PFSK-1 (cell line): ENCODE measurements at regions not wholly inside any gene's neighbourhood (a gene's known extent, or its start where the extent isn't known, plus 50 kb on each side); places are given as distances from the start of the nearest gene placed in this dataset.

Experiments
- FOXP2 ChIP-seq: optimal IDR thresholded peaks from 2 replicates; pipeline ENCODE3; 2011; ENCODE audit warnings: borderline replicate concordance, control low read depth, inconsistent platforms; ENCODE audit not compliant: insufficient read depth; ENCODE audit errors: extremely low read length, extremely low read depth
- POLR2AphosphoS5 ChIP-seq: IDR thresholded peaks from 2 replicates; pipeline ENCODE4 v1.6.1; 2012; ENCODE audit warnings: low read depth, mild to moderate bottlenecking, control low read depth, low read length, moderate library complexity
- SIN3A ChIP-seq: IDR thresholded peaks from 2 replicates; pipeline ENCODE4 v1.6.1; 2012; ENCODE audit warnings: mild to moderate bottlenecking, low read length, moderate library complexity, borderline replicate concordance; ENCODE audit not compliant: insufficient read depth
- TAF1 ChIP-seq: IDR thresholded peaks from 2 replicates; pipeline ENCODE4 v1.6.1; 2012; ENCODE audit warnings: low read length, control low read depth, borderline replicate concordance; ENCODE audit not compliant: insufficient read depth
- TF ChIP-seq, protein P1 (sequence below), 2 experiments: IDR thresholded peaks; 2 replicates each; pipeline versions ENCODE4 v1.6.1 to v1.8.0; 2011 to 2012; ENCODE audit warnings: low read depth in 2 of 2, low read length in 2 of 2, control low read depth in 1 of 2, inconsistent platforms in 1 of 2, mild to moderate bottlenecking in 1 of 2, moderate library complexity in 1 of 2; ENCODE audit not compliant: insufficient read depth in 1 of 2

DNA sequence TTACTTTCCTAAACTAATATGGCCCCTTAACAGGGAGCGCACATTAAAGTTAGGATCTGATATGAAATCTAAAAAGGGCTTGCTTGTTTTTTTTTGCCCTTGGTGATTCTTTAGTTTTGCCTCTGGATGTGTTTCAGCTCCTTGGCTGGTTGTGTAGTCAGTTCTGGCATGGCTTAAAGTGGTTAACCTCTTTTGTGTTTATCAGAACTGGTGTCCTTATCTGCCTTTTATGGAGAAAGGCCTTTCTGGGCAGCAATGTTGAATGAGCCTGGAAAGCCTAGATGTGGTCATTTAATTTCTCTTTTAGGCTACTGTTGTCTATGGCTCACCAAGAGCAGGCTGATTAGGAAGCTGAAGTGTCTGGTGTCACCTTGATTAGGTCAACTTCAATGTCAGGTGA, 254.5 kb upstream of the ROPN1 start:
- TF ChIP-seq POLR2AphosphoS5 (no peak), TAF1 (no peak), FOXP2 (no peak), SIN3A (no peak)
- TF ChIP-seq, protein P1, sequence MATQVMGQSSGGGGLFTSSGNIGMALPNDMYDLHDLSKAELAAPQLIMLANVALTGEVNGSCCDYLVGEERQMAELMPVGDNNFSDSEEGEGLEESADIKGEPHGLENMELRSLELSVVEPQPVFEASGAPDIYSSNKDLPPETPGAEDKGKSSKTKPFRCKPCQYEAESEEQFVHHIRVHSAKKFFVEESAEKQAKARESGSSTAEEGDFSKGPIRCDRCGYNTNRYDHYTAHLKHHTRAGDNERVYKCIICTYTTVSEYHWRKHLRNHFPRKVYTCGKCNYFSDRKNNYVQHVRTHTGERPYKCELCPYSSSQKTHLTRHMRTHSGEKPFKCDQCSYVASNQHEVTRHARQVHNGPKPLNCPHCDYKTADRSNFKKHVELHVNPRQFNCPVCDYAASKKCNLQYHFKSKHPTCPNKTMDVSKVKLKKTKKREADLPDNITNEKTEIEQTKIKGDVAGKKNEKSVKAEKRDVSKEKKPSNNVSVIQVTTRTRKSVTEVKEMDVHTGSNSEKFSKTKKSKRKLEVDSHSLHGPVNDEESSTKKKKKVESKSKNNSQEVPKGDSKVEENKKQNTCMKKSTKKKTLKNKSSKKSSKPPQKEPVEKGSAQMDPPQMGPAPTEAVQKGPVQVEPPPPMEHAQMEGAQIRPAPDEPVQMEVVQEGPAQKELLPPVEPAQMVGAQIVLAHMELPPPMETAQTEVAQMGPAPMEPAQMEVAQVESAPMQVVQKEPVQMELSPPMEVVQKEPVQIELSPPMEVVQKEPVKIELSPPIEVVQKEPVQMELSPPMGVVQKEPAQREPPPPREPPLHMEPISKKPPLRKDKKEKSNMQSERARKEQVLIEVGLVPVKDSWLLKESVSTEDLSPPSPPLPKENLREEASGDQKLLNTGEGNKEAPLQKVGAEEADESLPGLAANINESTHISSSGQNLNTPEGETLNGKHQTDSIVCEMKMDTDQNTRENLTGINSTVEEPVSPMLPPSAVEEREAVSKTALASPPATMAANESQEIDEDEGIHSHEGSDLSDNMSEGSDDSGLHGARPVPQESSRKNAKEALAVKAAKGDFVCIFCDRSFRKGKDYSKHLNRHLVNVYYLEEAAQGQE (IDR thresholded peaks at IDR 0.05; ENCODE audit: insufficient read depth in 1 of 2, low read depth in 2 of 2, low read length in 2 of 2) = no peak

DNA sequence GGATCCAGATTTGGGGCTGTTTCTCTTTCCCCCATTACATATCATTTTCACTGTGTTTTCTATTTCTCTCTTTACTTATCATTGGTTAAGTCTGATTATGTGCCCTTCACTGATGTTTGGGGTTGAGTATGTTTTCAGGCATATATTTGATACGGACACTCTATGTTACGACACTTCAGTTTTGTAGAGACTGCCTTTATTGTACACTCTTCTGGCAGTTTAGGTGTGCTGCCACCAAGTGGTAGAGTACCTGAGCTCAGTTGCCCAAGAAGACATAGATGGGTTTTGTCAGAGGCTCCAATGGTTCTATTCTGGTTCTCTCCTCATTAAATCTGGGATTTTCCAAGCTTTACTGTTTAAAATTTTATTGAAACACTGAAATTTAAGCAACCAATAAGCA, 255.0 kb upstream of the ROPN1 start:
- no peak for TF ChIP-seq SIN3A
- TF ChIP-seq FOXP2 = no peak
- TF ChIP-seq, protein P1 (IDR thresholded peaks at IDR 0.05; ENCODE audit: insufficient read depth in 1 of 2, low read depth in 2 of 2, low read length in 2 of 2) = no peak
- TF ChIP-seq POLR2AphosphoS5 = no peak
- no peak for TF ChIP-seq TAF1

DNA sequence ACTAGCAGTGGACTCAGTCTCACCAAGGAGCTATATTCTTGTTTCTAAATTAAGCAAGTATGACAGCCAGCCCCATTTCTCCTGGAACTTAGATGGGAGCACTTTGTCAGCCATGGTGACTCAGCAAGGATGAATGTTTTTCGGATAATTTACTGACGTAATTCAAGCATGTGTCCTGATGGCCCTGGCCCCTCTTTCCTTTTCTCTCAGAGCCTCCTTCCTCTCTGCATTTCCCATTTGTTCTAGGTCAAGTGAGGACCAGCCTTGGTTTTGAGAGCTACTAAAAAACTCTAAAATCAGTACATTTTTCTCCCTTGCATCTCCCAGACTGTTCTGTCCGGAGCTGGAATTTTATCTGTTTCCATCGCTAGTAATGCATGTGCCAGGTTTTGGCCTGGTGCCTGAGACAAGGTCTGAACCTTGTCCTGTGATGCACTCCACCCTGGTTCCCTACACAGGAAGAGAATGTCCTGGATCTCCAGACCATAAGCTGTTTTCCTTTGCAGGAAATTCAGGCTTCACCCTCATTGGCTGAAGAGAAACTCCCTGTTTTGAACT, 256.6 kb upstream of the ROPN1 start:
- TF ChIP-seq FOXP2 = no peak
- no peak for TF ChIP-seq SIN3A
- TF ChIP-seq, protein P1 (IDR thresholded peaks at IDR 0.05; ENCODE audit: insufficient read depth in 1 of 2, low read depth in 2 of 2, low read length in 2 of 2) = no peak
- TF ChIP-seq TAF1 = no peak
- no peak for TF ChIP-seq POLR2AphosphoS5

DNA sequence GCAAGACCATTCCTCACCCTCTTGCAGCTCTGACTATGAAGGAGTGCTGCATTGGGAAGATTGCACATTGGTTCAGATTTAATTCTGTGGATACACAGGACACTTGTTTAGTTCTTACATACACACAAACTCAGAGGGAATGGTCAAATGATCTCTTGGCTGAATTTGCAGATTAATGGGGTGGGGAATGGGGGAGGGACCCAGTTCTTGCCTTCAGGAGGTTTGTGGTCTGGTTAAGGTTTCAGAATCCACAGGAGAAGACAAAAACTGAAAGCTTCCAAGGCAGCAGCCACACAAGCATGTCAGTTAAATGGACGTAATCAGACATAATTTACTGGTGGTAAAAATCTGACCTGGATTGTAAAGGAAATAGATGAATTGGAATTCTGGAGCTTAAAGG, 257.1 kb upstream of the ROPN1 start:
- TF ChIP-seq POLR2AphosphoS5 (no peak), SIN3A (no peak), TAF1 (no peak), FOXP2 (no peak)
- TF ChIP-seq, protein P1 (IDR thresholded peaks at IDR 0.05; ENCODE audit: insufficient read depth in 1 of 2, low read depth in 2 of 2, low read length in 2 of 2) = no peak

DNA sequence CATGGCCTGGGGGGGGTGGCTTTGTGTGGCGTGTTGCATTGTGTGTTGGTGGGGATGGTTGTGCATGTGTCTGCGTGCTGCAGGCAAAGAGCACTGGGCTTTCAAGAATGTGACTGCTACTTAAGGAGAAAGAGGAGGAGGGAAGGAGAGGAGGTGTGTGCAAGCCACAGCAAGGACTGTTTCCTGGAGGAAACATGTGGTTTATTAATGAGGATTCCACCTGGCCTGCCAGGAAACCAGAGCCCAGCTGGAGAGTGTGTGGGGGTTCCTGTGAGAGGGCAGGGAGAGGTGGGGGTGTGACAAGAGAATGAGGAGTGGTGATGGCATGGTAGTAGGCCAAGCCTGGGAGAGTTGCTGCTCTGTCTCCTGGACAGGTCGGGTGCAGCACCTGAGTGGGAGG, 258.1 kb upstream of the ROPN1 start:
- TF ChIP-seq TAF1 = no peak
- no peak for TF ChIP-seq POLR2AphosphoS5
- no peak for TF ChIP-seq FOXP2
- TF ChIP-seq SIN3A = no peak
